ENCODE measurements at regions not wholly inside any gene's neighbourhood (a gene's known extent, or its start where the extent isn't known, plus 50 kb on each side); places are given as distances from the start of the nearest gene placed in this dataset.

- Mint-ChIP-seq H3K9me3 (peaks cover 0 to 2% (median 0%) of the 10 kb centered on the region in 11 donors), H3K27ac (no peak overlapping the region), H3K4me1 (peaks cover 0 to 1% (median 0%) of the 10 kb centered on the region in 7 donors), H3K4me3 (no peak overlapping the region), H3K36me3 (no peaks in the 10 kb centered on the region), H3K27me3 (no peaks in the 10 kb centered on the region)
- DNase-seq (no peak), ATAC-seq (no peak)
- no peaks in the 10 kb centered on the region for H3K36me3 ChIP-seq (ENCODE audit: control insufficient read depth in 2 of 3, insufficient read depth in 3 of 3, low read length in 3 of 3)
- no peaks in the 10 kb centered on the region for H3K4me1 ChIP-seq (ENCODE audit: control insufficient read depth in 2 of 2, insufficient read depth in 2 of 2, low read length in 2 of 2)
- no peak overlapping the region for H3K27ac ChIP-seq (ENCODE audit: low read depth, low read length)
- no peaks in the 10 kb centered on the region for H3K9me3 ChIP-seq (ENCODE audit: control insufficient read depth in 2 of 3, low read length in 3 of 3)
- CTCF ChIA-PET = no interaction called here
- POLR2A ChIA-PET = no interaction called here
- no peaks in the 10 kb centered on the region for H3K27me3 ChIP-seq (ENCODE audit: control insufficient read depth in 2 of 2, insufficient read depth in 2 of 2, low read length in 2 of 2)
- intact Hi-C loops (cut with micrococcal nuclease) = no loop called here
- no peak overlapping the region for H3K4me3 ChIP-seq (ENCODE audit: low read length)
These were observed 385.4 kb upstream of the SLC10A2 start for GRCh38 chr13:103451656-103452055.

- no peak overlapping the region for H3K4me3 ChIP-seq (ENCODE audit: low read length)
- Mint-ChIP-seq H3K36me3 (no peaks in the 10 kb centered on the region), H3K4me1 (no peaks in the 10 kb centered on the region), H3K27me3 (no peaks in the 10 kb centered on the region), H3K27ac (no peak overlapping the region), H3K9me3 (peaks cover 0 to 6% (median 0%) of the 10 kb centered on the region in 11 donors), H3K4me3 (no peak overlapping the region)
- intact Hi-C loops (cut with micrococcal nuclease) = no loop called here
- no peak for ATAC-seq
- no peaks in the 10 kb centered on the region for H3K9me3 ChIP-seq (ENCODE audit: control insufficient read depth in 2 of 3, low read length in 3 of 3)
- no peaks in the 10 kb centered on the region for H3K36me3 ChIP-seq (ENCODE audit: control insufficient read depth in 2 of 3, insufficient read depth in 3 of 3, low read length in 3 of 3)
- H3K27me3 ChIP-seq (ENCODE audit: control insufficient read depth in 2 of 2, insufficient read depth in 2 of 2, low read length in 2 of 2) = no peaks in the 10 kb centered on the region
- H3K4me1 ChIP-seq (ENCODE audit: control insufficient read depth in 2 of 2, insufficient read depth in 2 of 2, low read length in 2 of 2) = no peaks in the 10 kb centered on the region
- POLR2A ChIA-PET = no interaction called here
- no peak overlapping the region for H3K27ac ChIP-seq (ENCODE audit: low read depth, low read length)
- no peak for DNase-seq
- CTCF ChIA-PET = no interaction called here
These were observed 377.4 kb upstream of the SLC10A2 start for GRCh38 chr13:103443604-103444003.

DNA sequence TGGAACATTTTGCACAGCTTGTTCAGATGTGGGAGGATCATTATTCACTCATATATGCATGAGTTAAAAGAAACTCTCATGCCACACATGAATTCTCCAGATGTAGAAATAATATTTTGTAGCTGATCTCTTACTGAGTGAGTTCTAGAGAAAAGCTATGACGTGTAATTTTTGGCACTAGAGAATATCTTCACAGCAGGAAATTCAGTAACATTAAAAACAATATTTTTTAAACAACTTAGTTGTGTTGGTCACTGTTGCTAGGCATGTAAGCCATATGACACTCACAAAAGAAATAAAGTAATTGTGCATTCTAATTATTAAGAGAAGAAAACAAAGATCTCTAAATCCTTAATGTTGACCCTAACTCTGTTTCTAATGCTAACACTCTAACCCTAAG, 371.4 kb upstream of the SLC10A2 start:
- H3K36me3 ChIP-seq (ENCODE audit: control insufficient read depth in 2 of 3, insufficient read depth in 3 of 3, low read length in 3 of 3) = no peaks in the 10 kb centered on the region
- H3K9me3 ChIP-seq (ENCODE audit: control insufficient read depth in 2 of 3, low read length in 3 of 3) = no peaks in the 10 kb centered on the region
- no peak for ATAC-seq
- H3K27me3 ChIP-seq (ENCODE audit: control insufficient read depth in 2 of 2, insufficient read depth in 2 of 2, low read length in 2 of 2) = no peaks in the 10 kb centered on the region
- no peak overlapping the region for H3K4me3 ChIP-seq (ENCODE audit: low read length)
- H3K36me3 Mint-ChIP-seq = no peaks in the 10 kb centered on the region
- H3K27ac ChIP-seq (ENCODE audit: low read depth, low read length) = no peak overlapping the region
- no peaks in the 10 kb centered on the region for H3K27me3 Mint-ChIP-seq
- peaks cover 0 to 4% (median 0%) of the 10 kb centered on the region in 11 donors for H3K9me3 Mint-ChIP-seq
- H3K4me1 Mint-ChIP-seq = no peaks in the 10 kb centered on the region
- CTCF ChIA-PET = no interaction called here
- POLR2A ChIA-PET = no interaction called here
- H3K4me1 ChIP-seq (ENCODE audit: control insufficient read depth in 2 of 2, insufficient read depth in 2 of 2, low read length in 2 of 2) = no peaks in the 10 kb centered on the region
- H3K4me3 Mint-ChIP-seq = no peak overlapping the region
- no peak for DNase-seq
- intact Hi-C loops (cut with micrococcal nuclease) = no loop called here
- H3K27ac Mint-ChIP-seq = no peak overlapping the region

DNA sequence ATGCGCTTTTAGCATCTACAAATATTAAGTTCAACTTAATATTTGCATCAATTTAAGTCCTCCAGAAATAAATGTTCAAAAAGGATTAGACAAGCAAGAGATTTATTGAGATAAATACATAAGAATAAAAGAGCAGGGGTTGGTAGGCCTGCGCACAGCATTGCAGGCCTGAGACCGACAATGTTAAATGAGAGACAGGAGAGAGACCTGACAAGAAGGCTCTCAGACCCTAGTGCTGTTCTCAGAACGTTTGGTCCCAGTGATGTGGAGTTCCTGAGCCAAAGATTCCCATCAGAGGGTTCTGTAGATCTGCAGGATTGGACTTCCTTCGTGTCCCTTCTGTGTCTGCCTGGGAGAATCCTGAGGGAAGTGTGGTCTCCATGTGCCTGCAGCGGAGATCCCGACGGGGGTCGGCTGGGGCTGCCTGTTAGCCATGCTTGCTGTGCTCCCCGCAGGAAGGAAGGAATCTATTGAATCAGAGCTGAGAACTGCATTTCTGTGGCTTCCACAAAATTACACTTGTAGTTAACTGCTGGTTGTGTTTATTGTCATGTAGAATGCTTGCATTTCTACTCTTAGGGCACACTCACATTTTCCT, 369.9 kb upstream of the SLC10A2 start:
- CTCF ChIA-PET = no interaction called here
- no peaks in the 10 kb centered on the region for H3K4me1 ChIP-seq (ENCODE audit: control insufficient read depth in 2 of 2, insufficient read depth in 2 of 2, low read length in 2 of 2)
- Mint-ChIP-seq H3K4me3 (no peak overlapping the region), H3K4me1 (no peaks in the 10 kb centered on the region), H3K36me3 (no peaks in the 10 kb centered on the region), H3K9me3 (peaks cover 0 to 4% (median 0%) of the 10 kb centered on the region in 11 donors), H3K27ac (no peak overlapping the region), H3K27me3 (no peaks in the 10 kb centered on the region)
- no peak for DNase-seq
- no peak overlapping the region for H3K27ac ChIP-seq (ENCODE audit: low read depth, low read length)
- ATAC-seq = no peak
- POLR2A ChIA-PET = no interaction called here
- intact Hi-C loops (cut with micrococcal nuclease) = no loop called here
- H3K9me3 ChIP-seq (ENCODE audit: control insufficient read depth in 2 of 3, low read length in 3 of 3) = no peaks in the 10 kb centered on the region
- no peak overlapping the region for H3K4me3 ChIP-seq (ENCODE audit: low read length)
- H3K36me3 ChIP-seq (ENCODE audit: control insufficient read depth in 2 of 3, insufficient read depth in 3 of 3, low read length in 3 of 3) = no peaks in the 10 kb centered on the region
- no peaks in the 10 kb centered on the region for H3K27me3 ChIP-seq (ENCODE audit: control insufficient read depth in 2 of 2, insufficient read depth in 2 of 2, low read length in 2 of 2)

- DNase-seq (no peak), ATAC-seq (no peak)
- Histone ChIP-seq H3K27me3 (ENCODE audit: control insufficient read depth in 2 of 2, insufficient read depth in 2 of 2, low read length in 2 of 2) (no peaks in the 10 kb centered on the region), H3K36me3 (ENCODE audit: control insufficient read depth in 2 of 3, insufficient read depth in 3 of 3, low read length in 3 of 3) (no peaks in the 10 kb centered on the region), H3K4me3 (ENCODE audit: low read length) (no peak overlapping the region), H3K9me3 (ENCODE audit: control insufficient read depth in 2 of 3, low read length in 3 of 3) (no peaks in the 10 kb centered on the region), H3K27ac (ENCODE audit: low read depth, low read length) (no peak overlapping the region), H3K4me1 (ENCODE audit: control insufficient read depth in 2 of 2, insufficient read depth in 2 of 2, low read length in 2 of 2) (no peaks in the 10 kb centered on the region)
- ChIA-PET CTCF (no interaction called here), POLR2A (no interaction called here)
- H3K4me1 Mint-ChIP-seq = no peaks in the 10 kb centered on the region
- no peak overlapping the region for H3K27ac Mint-ChIP-seq
- no peaks in the 10 kb centered on the region for H3K27me3 Mint-ChIP-seq
- intact Hi-C loops (cut with micrococcal nuclease) = no loop called here
- no peaks in the 10 kb centered on the region for H3K36me3 Mint-ChIP-seq
- H3K4me3 Mint-ChIP-seq = no peak overlapping the region
- H3K9me3 Mint-ChIP-seq = peaks cover 0 to 15% (median 2%) of the 10 kb centered on the region in 11 donors
These were observed 365.6 kb upstream of the SLC10A2 start for GRCh38 chr13:103431856-103432255.

GRCh38 chr13:103430368-103430767, 364.2 kb upstream of the SLC10A2 start:
- Histone ChIP-seq H3K27me3 (ENCODE audit: control insufficient read depth in 2 of 2, insufficient read depth in 2 of 2, low read length in 2 of 2) (no peaks in the 10 kb centered on the region), H3K4me3 (ENCODE audit: low read length) (no peak overlapping the region), H3K4me1 (ENCODE audit: control insufficient read depth in 2 of 2, insufficient read depth in 2 of 2, low read length in 2 of 2) (no peaks in the 10 kb centered on the region), H3K9me3 (ENCODE audit: control insufficient read depth in 2 of 3, low read length in 3 of 3) (no peaks in the 10 kb centered on the region), H3K36me3 (ENCODE audit: control insufficient read depth in 2 of 3, insufficient read depth in 3 of 3, low read length in 3 of 3) (no peaks in the 10 kb centered on the region), H3K27ac (ENCODE audit: low read depth, low read length) (no peak overlapping the region)
- Mint-ChIP-seq H3K27ac (no peak overlapping the region), H3K4me3 (no peak overlapping the region), H3K36me3 (no peaks in the 10 kb centered on the region), H3K9me3 (peaks cover 0 to 15% (median 2%) of the 10 kb centered on the region in 11 donors), H3K27me3 (no peaks in the 10 kb centered on the region), H3K4me1 (no peaks in the 10 kb centered on the region)
- DNase-seq (no peak), ATAC-seq (no peak)
- POLR2A ChIA-PET = no interaction called here
- CTCF ChIA-PET = no interaction called here
- intact Hi-C loops (cut with micrococcal nuclease) = no loop called here

DNA sequence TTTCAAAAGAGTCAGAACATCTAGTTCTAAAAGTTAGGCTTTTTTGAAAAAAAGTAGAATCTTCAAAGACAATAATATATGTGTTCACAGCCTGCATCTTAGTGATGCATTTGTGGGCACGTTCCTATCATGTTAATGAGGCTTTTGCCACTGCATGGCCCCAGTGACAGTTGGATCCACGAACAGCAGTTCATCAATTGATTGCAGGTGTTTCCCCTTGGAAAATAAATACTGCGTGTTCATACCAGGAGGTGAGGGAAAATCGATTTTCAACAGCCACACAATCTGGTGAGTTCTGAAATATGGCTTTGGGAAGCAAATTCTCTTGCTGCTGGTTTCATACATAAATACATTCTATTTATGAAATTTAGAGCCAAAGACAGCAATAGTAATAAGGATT, 343.8 kb upstream of the SLC10A2 start:
- no peak overlapping the region for H3K4me3 ChIP-seq (ENCODE audit: low read length)
- H3K4me1 ChIP-seq (ENCODE audit: control insufficient read depth in 2 of 2, insufficient read depth in 2 of 2, low read length in 2 of 2) = no peaks in the 10 kb centered on the region
- ATAC-seq = no peak
- ChIA-PET CTCF (no interaction called here), POLR2A (no interaction called here)
- Mint-ChIP-seq H3K27ac (no peak overlapping the region), H3K4me1 (peaks cover 0 to 1% (median 0%) of the 10 kb centered on the region in 7 donors), H3K4me3 (no peak overlapping the region), H3K27me3 (no peaks in the 10 kb centered on the region), H3K9me3 (peaks cover 0 to 4% (median 0%) of the 10 kb centered on the region in 11 donors), H3K36me3 (no peaks in the 10 kb centered on the region)
- DNase-seq = no peak
- intact Hi-C loops (cut with micrococcal nuclease) = no loop called here
- H3K36me3 ChIP-seq (ENCODE audit: control insufficient read depth in 2 of 3, insufficient read depth in 3 of 3, low read length in 3 of 3) = no peaks in the 10 kb centered on the region
- no peaks in the 10 kb centered on the region for H3K9me3 ChIP-seq (ENCODE audit: control insufficient read depth in 2 of 3, low read length in 3 of 3)
- H3K27me3 ChIP-seq (ENCODE audit: control insufficient read depth in 2 of 2, insufficient read depth in 2 of 2, low read length in 2 of 2) = no peaks in the 10 kb centered on the region
- no peak overlapping the region for H3K27ac ChIP-seq (ENCODE audit: low read depth, low read length)
